GM19351 (cell line): ENCODE measurements at regions not wholly inside any gene's neighbourhood (a gene's known extent, or its start where the extent isn't known, plus 50 kb on each side); places are given as distances from the start of the nearest gene placed in this dataset.

Source experiments
- ATAC-seq: cut with Tn5 transposase; IDR thresholded peaks from one replicate; pipeline ENCODE4 v1.9.1; 2021; ENCODE audit warnings: mild to moderate bottlenecking, moderate library complexity; ENCODE audit not compliant: unreplicated experiment

DNA sequence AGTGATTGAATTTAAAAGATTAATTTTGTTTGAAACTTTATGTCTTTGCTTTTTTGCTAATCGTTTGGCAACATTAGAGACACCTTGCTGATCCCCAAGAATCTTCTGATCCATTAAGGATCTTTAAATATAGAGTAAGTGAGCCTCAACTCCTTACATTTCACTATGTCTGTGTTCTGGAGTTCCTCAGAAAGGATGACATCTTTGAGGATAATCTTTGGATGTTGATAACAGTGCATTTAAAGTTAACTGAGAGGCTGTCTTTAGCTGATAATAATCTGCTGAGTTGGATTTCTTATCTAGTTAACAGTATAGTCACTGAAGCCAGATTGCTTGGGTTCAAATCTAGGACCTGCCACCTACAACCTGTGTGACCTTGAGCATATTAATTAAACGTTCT is 221.6 kb upstream of the EMCN start:
- no peak for ATAC-seq

DNA sequence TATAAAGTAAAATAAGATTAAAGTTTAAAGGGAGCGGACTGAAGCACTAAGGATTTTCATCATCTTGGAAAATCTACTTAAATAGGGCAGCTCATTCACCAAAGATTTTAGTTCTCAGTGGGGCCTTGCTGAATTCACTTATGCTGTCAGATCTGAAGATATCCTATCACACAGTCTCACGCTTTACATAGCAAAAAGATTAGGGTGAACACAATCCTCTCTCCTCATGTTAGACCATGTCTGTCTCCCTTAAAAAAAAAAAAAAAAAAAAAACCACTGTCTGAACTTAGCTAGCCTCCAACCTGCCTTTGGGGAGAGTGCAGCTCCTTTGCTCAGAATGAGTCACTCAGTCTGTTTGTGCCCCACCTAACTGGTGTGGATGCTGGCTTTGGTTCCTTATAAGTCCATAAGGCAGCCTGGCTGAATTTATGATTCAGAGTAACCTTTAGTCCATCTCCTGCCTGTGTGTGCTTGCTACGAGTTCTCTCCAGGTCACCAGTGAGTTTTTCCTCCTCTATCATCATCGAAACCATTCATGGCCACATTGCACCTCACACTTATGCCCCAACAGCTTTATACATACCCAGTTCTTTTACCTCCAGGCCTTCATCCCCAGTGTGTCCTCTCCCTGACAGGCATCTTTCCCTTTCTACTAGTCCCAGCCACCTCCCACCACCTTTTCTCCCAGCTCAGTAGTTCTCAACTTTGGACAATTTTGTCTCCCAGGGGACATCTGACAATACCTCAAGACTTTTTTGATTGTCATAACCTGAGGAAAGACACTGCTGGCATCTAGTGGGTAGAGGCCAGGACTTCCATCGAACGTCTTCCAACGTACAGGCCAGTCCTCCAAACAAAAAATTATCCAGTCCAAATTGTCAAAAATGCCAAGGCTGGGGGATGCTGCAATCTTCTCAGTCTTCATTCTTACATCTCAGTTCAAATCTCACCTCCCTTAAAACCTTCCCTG is 220.7 kb upstream of the EMCN start:
- ATAC-seq, result peak; percentile 53

- no peak for ATAC-seq
Observed at GRCh38 chr4:100736641-100737451, 219.0 kb upstream of the EMCN start.

- ATAC-seq, result no peak
Observed at GRCh38 chr4:100728861-100729260, 211.0 kb upstream of the EMCN start.

- ATAC-seq, result peak; percentile 82
Observed at GRCh38 chr4:100722866-100723459, 205.1 kb upstream of the EMCN start.

DNA sequence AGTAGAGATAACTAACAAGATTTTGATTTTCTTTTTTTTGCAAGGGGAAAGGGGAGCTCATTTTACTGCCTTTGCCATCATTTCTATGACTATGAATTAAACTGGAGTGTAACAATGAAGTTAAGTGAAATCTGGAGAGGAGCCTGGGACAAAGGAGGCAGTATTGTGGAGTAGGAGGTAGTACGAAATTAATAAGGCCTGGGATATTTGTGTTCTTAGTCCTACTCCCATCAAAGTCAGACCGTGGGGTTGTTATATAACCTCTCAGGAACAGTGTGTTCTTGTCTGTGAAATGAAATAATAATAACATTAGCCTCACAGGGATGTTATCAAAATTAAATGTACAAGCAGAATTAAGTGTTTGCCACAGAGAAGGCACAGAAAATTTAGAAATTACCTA is 204.3 kb upstream of the EMCN start:
- no peak for ATAC-seq

DNA sequence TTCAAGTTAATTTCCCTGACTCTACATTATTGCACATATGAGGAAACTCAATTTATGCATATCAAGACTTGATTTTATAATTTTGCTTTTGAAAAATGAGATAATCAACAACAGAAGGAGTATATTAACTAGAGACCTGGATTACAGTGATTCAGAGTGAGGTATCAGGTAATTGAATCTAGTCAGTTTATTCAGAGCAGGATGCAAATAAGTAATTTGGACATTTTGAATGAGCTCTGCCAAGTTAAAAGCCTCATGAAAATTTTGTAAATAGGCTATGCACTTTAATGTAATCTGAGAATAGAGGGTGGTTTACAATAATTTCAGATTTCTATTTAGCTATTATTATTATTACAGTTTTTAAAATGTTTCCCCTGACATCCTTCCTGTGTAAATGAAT is 203.7 kb upstream of the EMCN start:
- no peak for ATAC-seq

GRCh38 chr4:100721077-100721476 is 203.3 kb upstream of the EMCN start:
- no peak for ATAC-seq

DNA sequence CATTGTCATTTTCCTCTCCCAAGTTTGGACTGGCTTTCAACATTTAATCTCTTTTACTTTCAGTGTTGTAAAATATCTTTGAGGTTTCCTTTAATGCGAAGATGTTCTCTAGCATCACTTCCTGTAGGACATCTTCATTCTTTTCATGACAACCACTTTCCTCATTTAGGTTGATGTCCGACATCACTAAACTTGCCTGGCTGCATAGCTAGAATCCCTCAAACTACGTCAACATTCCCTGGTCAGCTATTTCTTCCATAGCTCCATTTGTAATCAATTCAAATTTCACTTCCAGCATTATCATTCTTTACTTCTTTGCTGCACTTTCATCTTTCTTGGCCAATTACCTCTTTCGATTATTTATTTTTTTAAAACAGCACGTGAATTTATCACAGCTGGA is 198.6 kb upstream of the EMCN start:
- no peak for ATAC-seq

DNA sequence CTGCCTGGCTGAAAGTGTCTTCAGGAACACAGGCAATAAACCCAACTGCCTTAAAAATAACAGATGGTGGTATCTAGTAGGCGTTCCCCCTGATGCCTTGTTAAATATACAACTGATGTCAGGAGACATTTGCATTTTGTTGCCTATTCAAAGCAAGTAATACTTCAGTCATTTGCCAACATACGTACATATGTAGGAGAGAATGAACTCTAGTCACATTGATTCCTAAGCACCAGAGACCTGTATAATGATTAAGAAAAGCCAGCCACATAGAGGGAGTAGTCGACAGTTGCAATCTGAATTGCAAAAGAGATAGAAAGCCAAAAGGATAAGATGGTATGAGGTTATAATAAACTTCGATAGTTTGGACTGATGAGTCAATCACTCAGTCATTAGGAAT is 191.0 kb upstream of the EMCN start:
- no peak for ATAC-seq

GRCh38 chr4:100707786-100708185 is 190.0 kb upstream of the EMCN start:
- ATAC-seq, result no peak

DNA sequence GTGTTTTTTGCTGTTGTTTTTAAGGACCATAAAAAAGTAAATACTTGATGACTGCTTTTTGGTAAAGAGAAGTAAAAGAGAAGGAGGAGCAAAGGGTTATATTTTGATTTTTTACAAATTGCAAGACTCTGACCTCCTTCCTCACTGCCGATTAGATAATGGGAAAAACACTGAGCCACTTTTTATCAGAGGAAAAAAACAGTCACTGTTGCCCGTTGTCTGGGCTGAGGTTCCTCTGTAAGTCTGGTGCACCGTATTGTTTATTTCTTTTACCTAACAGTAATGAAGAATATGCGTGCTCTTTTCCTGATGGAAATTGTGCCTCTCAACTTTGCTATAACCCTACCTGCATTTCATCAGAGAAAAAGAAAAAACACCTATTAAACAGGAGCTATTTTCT is 178.7 kb upstream of the EMCN start:
- ATAC-seq, result no peak

DNA sequence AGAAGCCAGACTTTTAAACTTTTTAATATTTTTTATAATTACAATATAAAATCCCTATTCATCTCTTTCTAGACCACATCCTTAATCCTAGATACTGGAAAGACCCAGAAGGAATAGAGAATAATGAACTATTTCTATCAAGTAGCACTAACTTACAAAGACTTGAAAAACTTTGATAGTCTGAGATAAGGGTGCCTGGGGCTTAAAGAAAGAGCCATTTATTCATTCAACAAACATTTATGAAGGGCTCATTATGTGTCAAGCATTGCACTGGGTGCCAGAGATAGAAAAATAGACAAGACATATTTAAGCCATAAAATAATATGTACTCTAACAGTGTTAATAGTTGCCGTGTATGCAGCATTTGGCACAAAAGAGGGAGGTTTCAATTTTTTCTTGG is 178.0 kb upstream of the EMCN start:
- ATAC-seq, result no peak

DNA sequence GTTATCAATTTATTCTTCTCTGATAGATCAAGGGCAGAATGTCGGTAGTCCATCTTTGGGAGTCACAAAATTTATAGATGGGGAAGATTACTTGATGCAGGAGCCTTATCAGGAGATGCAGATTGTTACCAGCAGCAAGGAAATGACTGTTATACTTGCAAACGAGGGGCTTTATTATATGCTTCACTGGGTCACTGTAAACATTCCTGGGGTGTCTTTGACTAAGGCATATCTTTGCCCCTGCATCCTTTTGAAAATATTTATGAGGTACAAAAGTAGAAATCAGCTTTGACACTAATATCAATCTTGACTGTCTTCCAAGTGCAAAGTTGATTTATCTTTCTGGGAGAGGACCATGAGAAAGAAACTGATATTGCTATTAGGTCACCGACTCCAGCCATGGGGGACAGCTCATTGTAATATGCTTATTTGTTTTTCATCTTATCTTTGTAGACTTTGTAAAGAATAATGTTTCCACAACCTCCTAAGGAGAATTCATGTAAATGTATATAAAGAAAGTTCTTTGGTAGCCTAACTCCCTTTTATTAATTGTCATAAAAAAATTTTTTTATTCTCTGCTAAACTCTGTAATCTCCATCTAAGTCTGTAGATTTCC is 177.3 kb upstream of the EMCN start:
- no peak for ATAC-seq

GRCh38 chr4:100694467-100694866 is 176.6 kb upstream of the EMCN start:
- no peak for ATAC-seq

DNA sequence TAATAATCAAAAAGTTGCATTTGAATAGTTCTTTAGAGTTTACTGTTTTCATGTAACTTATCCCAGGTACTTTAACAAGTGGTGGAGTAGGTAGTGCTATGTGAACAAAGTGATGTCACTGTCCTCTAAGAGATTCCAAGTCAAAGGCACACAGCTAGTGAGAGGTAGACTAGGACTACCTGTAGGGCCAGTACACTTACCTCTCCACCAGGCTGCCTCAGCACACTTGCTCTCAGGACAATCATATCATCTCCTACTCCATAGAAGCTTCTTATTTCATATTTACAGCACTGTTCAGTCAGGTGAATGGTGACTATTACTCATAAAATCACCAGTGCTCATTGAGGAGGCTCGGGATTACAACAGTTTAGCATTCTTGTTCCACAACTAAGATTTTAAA is 173.0 kb upstream of the EMCN start:
- no peak for ATAC-seq

GRCh38 chr4:100688368-100688767 is 170.5 kb upstream of the EMCN start:
- ATAC-seq, result no peak

DNA sequence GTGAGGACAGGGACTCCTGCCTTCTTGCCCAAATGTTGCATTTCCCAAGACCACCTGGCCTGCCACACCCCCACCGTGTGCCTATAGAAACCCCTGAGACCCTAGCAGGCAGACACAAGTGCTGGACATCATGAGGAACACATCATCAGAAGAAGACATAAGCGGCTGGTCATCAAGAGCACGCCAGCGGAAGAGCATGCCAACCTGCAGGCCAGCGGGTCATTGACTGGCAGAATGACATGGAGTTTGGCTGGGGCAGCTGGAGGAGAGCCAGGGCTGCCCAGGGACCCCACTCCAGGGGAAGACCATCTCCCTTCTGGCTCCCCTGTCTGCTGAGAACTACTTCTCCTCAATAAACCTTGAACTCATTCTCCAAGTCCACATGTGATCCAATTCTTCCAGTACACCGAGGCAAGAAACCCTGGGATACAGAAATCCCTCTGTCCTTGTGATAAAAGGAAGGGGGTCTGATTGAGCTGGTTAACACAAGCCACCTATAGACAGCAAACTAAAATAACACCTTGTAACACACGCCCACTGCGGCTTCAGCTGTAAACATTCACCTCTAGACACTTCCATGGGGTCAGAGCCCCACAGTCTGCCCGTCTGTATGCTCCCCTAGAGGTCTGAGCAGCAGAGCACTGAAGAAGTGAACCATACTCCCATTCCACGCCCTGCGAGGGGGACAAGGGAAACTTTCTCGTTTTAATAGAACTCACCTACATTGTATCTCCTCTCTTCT is 164.8 kb upstream of the EMCN start:
- ATAC-seq, result no peak

GRCh38 chr4:100681289-100681688 is 163.5 kb upstream of the EMCN start:
- no peak for ATAC-seq

GRCh38 chr4:100679926-100680325 is 162.1 kb upstream of the EMCN start:
- no peak for ATAC-seq
